NCI-H146 (cell line): ENCODE measurements at regions not wholly inside any gene's neighbourhood (a gene's known extent, or its start where the extent isn't known, plus 50 kb on each side); places are given as distances from the start of the nearest gene placed in this dataset.

Experiments
- DNase-seq: peaks from one replicate; lab custom pipeline; 2025; lab: John Stamatoyannopoulos, UW

- DNase-seq = peak; percentile 13
Measured at GRCh38 chr3:30495172-30496065, 111.0 kb upstream of the TGFBR2 start.

DNA sequence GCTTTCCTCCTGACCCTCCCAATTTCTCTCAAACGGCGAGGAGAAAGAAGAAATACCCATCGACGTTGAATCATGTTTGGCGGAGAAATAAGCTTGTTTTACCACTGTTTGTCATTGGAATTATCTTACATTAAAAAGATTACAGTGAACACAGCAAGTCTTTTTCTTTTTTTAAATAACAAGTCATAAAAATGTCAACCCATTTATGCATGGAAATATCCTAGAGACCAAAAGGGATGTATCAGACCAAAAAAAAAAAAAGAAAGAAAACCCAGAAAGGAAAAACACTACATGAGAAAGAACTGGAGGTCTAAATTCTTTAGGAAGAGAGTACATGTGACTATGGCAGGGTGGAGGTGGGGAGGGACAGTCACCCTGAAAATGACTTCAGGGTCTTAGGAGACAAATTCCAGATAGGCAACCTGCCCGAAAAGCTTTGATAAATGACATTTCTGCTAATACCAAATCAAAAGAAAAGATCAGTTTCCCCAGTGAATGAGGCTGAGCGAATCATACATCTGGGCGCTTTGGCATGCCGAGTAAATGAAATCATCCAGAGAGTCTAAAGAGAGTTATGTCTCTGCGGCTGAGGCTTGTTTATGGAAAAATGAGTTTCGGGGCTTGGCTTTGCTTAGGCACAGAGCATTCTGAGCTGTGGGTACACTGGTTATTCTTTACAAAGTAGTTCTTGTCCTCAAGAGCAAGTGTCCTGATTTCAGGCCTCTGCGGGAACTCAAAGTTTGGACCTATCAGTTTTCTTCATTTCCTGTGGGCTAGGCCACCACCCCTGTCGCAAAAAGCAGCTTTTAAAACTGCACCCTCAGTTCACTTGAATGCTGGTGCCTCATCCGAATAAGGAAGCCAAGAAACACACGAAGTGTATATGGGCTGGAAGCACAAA lies 110.1 kb upstream of the TGFBR2 start:
- DNase-seq = no peak

DNA sequence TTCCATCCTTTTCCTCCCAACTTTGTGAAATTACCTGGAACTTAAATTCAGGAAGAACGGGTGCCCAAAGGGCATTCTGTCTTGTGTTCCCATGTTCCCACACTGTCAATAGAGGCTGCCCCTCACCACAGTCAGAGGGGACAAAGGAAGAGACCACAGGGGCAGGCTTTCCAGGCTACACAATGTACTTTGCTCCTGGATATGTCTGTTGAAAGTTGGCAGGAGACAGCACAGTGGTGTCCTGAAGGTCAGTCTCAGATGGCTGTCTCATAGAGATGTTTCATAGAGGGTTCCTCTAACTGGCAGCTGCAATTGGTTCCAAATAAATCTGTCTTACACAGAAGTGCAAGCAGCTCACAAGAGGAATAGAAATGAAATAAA lies 107.8 kb upstream of the TGFBR2 start:
- DNase-seq = no peak

- DNase-seq = no peak
Measured at GRCh38 chr3:30500666-30501399, 105.6 kb upstream of the TGFBR2 start.

- DNase-seq = no peak
Measured at GRCh38 chr3:30501526-30501925, 104.9 kb upstream of the TGFBR2 start.

GRCh38 chr3:30502051-30502741 lies 104.2 kb upstream of the TGFBR2 start:
- DNase-seq = no peak

GRCh38 chr3:30502742-30503073 lies 103.7 kb upstream of the TGFBR2 start:
- DNase-seq = no peak

DNA sequence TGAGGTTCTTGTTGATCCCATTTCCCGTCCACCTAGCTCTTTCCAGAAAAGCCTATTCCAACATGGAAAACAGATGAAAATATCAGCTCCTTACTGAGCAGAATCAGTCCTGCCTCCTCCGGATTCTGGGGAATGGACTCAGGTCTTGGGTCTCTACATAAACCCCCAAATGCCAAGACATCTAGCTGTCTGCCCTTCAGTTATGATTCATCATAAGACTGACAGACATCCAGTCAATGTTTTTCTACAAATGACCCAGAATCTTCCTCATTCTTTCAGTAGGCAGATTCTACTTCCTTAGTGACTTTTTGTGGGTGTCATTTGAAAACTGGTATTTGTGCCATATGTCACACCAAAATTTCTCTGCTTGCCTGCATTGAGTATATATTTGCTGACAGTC lies 103.0 kb upstream of the TGFBR2 start:
- DNase-seq = no peak

GRCh38 chr3:30504939-30505338 lies 101.5 kb upstream of the TGFBR2 start:
- no peak for DNase-seq

- no peak for DNase-seq
Measured at GRCh38 chr3:30505866-30506520, 100.4 kb upstream of the TGFBR2 start.

- no peak for DNase-seq
Measured at GRCh38 chr3:30508339-30508738, 98.1 kb upstream of the TGFBR2 start.

DNA sequence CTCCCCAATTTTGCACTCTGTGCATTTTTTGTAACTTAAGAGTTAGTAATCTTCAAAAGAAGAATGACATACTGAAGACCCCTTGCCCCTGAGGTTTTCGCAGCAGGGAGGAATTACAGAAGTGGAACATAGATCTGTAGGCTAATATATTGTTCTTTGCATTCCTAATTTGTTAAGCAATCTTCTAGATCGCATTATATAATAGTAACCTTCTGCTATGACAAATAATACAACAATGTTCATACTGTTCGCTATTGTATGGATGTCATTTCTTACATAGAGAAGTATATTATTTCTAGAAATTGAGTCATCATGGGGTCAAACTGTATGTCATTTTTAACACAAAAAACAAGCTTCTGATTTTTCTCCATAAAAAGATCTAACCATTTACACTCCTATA lies 95.8 kb upstream of the TGFBR2 start:
- no peak for DNase-seq

DNA sequence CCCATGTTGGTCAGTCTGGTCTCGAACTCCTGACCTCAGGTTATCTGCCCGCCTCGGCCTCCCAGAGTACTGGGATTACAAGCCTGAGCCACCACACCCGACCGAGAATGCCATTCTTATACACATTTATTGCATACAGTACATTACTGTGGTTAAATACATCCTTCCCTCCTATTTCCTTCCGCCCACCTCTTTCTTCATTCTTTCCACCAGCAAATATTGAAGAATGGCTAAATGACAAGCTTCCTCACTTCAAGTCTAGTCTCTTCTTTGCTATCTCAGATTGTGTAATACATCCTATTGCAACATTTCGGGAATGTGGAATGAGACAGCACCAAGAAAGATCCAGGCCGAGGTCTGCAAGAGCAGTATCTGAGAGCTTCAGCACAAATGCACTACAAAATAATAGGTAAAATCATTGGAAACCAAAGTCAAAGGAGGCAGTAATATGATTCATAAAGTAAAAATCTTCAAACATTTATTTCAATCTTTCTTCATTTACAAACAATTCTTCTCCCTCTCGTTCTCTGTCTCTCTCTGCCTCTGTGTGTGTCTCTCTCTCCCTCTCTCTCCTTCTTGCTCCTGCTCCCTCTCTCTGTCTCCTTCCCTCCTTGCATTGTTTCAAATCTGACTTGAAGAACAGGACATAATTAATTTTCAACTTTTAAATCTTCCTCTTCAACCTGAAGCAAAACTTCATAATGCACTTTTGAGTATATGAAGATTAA lies 94.7 kb upstream of the TGFBR2 start:
- no peak for DNase-seq

DNA sequence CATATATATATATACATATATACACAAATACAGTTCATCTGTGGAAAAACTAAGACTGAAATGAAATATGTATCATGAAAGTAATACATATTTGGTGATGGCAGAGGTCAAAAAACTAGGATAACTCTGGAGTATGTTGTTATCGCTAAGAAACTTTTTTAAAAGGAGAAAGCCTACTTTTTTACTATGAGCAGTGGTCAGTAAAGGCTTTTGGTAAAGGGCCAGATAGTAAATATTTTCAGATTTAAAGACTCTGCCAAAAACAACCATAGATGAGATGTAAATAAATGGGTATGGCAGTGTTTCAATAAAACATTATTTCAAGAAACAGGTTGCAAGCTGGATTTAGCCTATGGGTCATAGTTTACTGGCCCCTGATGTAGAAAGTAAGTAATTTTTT lies 93.8 kb upstream of the TGFBR2 start:
- DNase-seq = no peak

- DNase-seq = no peak
Measured at GRCh38 chr3:30513374-30514152, 92.8 kb upstream of the TGFBR2 start.

- DNase-seq = no peak
Measured at GRCh38 chr3:30516238-30516637, 90.2 kb upstream of the TGFBR2 start.

- DNase-seq = no peak
Measured at GRCh38 chr3:30518181-30518864, 88.1 kb upstream of the TGFBR2 start.

GRCh38 chr3:30518872-30519271 lies 87.5 kb upstream of the TGFBR2 start:
- no peak for DNase-seq

DNA sequence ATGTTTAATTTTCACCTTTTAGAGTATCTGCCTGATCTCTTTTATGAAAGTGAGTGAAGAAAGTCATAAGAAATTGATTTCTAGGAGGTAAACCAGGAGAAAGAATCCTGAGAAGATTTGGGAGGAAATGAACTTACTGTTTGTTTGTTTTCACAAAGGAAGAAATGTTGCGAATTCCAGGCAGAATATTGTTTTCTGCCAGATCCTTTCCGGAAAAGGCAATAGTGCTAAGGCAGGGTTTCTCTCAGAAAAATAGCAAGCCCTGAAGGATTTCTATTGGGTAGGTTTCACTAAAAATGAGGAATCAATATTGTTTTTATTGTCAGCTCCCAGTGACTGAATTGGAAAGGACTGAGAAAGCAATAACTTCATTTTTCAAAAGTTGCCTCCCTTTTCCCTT lies 85.7 kb upstream of the TGFBR2 start:
- DNase-seq = no peak
